C4-2B (cell line): ENCODE measurements at regions not wholly inside any gene's neighbourhood (a gene's known extent, or its start where the extent isn't known, plus 50 kb on each side); places are given as distances from the start of the nearest gene placed in this dataset.

Experiments
- ZFX ChIP-seq: fragments of 450-650 bp; IDR thresholded peaks from 2 replicates; pipeline ENCODE4 v1.6.1; 2017
- TF ChIP-seq, protein P1 (sequence below): fragments of 450-650 bp; conservative IDR thresholded peaks from 2 replicates; pipeline ENCODE4 v1.5.1; 2017; ENCODE audit warnings: mild to moderate bottlenecking

DNA sequence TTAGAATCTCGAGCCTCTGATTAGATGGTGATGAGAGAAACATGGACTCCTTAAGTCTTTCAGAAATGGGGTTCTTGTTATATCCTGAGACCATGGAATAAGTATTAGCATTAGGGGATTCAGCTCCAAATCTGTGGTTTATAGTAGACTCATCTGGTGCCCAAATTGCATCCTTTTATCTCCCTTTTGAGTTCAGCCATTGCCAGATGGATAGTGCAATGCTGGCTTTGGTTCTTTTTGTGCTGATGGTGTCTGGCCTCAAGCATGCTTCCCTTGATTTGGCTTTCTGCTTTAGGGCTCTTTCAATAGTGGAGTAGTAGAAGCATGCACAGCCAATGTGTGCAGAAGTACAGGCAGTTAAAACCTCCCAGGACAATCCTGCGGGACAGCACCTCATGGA, 306.4 kb downstream of the TSN start:
- TF ChIP-seq, protein P1, sequence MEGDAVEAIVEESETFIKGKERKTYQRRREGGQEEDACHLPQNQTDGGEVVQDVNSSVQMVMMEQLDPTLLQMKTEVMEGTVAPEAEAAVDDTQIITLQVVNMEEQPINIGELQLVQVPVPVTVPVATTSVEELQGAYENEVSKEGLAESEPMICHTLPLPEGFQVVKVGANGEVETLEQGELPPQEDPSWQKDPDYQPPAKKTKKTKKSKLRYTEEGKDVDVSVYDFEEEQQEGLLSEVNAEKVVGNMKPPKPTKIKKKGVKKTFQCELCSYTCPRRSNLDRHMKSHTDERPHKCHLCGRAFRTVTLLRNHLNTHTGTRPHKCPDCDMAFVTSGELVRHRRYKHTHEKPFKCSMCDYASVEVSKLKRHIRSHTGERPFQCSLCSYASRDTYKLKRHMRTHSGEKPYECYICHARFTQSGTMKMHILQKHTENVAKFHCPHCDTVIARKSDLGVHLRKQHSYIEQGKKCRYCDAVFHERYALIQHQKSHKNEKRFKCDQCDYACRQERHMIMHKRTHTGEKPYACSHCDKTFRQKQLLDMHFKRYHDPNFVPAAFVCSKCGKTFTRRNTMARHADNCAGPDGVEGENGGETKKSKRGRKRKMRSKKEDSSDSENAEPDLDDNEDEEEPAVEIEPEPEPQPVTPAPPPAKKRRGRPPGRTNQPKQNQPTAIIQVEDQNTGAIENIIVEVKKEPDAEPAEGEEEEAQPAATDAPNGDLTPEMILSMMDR = no peak
- no peak for TF ChIP-seq ZFX
